Loucy (cell line): ENCODE measurements at regions not wholly inside any gene's neighbourhood (a gene's known extent, or its start where the extent isn't known, plus 50 kb on each side); places are given as distances from the start of the nearest gene placed in this dataset.

Source experiments
- H2AFZ ChIP-seq: fragments of 200-600 bp; sonication (generic); 2 replicates; pipeline ENCODE4 v1.6.0; 2016; ENCODE audit warnings: antibody characterized with exemption, mild to moderate bottlenecking, low read length, moderate library complexity
- H3F3A ChIP-seq: fragments of 200-600 bp; 2 replicates; pipeline ENCODE4 v1.6.0; 2016; ENCODE audit warnings: antibody characterized with exemption, low read depth, mild to moderate bottlenecking
- H3K27me3 ChIP-seq: fragments of 200-600 bp; sonication (generic); 2 replicates; pipeline ENCODE4 v1.6.1; 2014; ENCODE audit warnings: low read length, mild to moderate bottlenecking; ENCODE audit not compliant: insufficient read depth, poor library complexity, severe bottlenecking
- H3K36me3 ChIP-seq: fragments of 200-600 bp; sonication (generic); 2 replicates; pipeline ENCODE4 v1.6.1; 2016; ENCODE audit warnings: low read length; ENCODE audit not compliant: insufficient read depth
- H3K4me1 ChIP-seq: fragments of 200-600 bp; sonication (generic); 2 replicates; pipeline ENCODE4 v1.5.1; 2014; ENCODE audit warnings: low read length, mild to moderate bottlenecking; ENCODE audit not compliant: insufficient read depth, poor library complexity, severe bottlenecking
- H3K4me2 ChIP-seq: fragments of 200-600 bp; sonication (generic); 2 replicates; pipeline ENCODE4 v1.6.0; 2014; ENCODE audit warnings: antibody characterized with exemption, low read length, low read depth, mild to moderate bottlenecking; ENCODE audit not compliant: poor library complexity, severe bottlenecking
- H3K4me3 ChIP-seq: fragments of 200-600 bp; sonication (generic); 2 replicates; pipeline ENCODE4 v1.5.1; 2014; ENCODE audit warnings: low read length, mild to moderate bottlenecking, mixed read lengths; ENCODE audit not compliant: poor library complexity, severe bottlenecking
- H3K79me2 ChIP-seq: fragments of 200-600 bp; sonication (generic); 2 replicates; pipeline ENCODE4 v1.6.1; 2014; ENCODE audit warnings: low read length; ENCODE audit not compliant: insufficient read depth
- H3K9ac ChIP-seq: fragments of 200-600 bp; sonication (generic); 2 replicates; pipeline ENCODE4 v1.6.0; 2014; ENCODE audit warnings: mild to moderate bottlenecking, low read depth, low read length, moderate library complexity; ENCODE audit not compliant: poor library complexity, severe bottlenecking
- H3K9me2 ChIP-seq: fragments of 200-600 bp; sonication (generic); replicated peaks from 2 replicates; pipeline ENCODE4 v1.6.1; 2016; ENCODE audit warnings: low read depth, low read length, mixed read lengths
- H3K9me3 ChIP-seq: fragments of 200-600 bp; sonication (generic); 2 replicates; pipeline ENCODE4 v1.6.1; 2014; ENCODE audit warnings: mild to moderate bottlenecking, antibody characterized with exemption, low read length, low read depth; ENCODE audit not compliant: insufficient read depth
- H4K20me1 ChIP-seq: fragments of 200-600 bp; sonication (generic); 2 replicates; pipeline ENCODE4 v1.6.0; 2014; ENCODE audit warnings: antibody characterized with exemption, low read length, mild to moderate bottlenecking; ENCODE audit not compliant: insufficient read depth, poor library complexity, severe bottlenecking
- CTCF ChIP-seq: fragments of 200-600 bp; sonication (generic); conservative IDR thresholded peaks from 2 replicates; pipeline ENCODE4 v1.5.1; 2014; ENCODE audit warnings: mild to moderate bottlenecking, antibody characterized with exemption, low read length
- EZH2phosphoT487 ChIP-seq: fragments of 200-600 bp; IDR thresholded peaks from 2 replicates; pipeline ENCODE4 v1.6.1; 2018; ENCODE audit warnings: antibody characterized with exemption, mild to moderate bottlenecking, moderate library complexity, borderline replicate concordance

DNA sequence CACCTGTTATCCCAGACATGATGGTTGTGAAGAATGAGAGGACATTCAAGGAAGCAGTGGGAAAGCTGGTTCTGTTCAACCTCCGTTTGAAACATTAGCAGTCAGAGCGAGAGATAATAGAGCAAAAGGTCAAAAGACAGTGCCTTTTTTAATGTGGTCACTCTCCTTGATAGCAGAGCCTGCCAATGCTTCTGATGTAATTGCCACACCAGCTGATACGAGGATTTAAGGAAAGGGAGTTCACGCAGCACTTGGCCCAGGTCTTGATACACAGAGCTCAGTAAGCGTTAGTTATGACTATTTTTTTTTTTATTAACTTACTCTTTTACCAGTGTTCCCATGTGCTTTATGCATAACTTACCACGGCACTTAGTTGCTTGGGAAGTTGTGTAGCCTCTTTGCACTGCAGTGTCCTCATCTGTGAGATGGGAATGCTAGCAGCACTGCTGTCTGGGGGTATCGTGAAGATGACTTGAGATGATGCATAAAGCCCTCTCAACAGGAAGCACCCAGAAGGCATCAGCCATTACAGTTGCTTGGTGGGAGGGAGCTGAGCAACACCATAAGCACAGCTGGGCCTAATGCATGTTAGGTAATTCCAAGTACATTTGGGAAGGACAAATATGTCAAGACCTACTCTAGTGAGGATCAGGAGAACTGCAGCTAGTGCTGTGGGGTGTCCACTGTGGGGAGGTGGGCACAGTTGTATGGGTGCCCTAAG lies 123.3 kb upstream of the RASGRP1 start:
- no peaks in the 10 kb centered on the region for H3K9me3 ChIP-seq
- H3F3A ChIP-seq = peaks cover 12% of the 10 kb centered on the region; the same call in 1 of the 2 replicates
- peak overlapping the region; percentile 13 for H3K9ac ChIP-seq
- H3K9me2 ChIP-seq = no peaks in the 10 kb centered on the region
- H2AFZ ChIP-seq = peak overlapping the region; percentile 3; the same call in 1 of the 2 replicates
- H3K79me2 ChIP-seq = no peaks in the 10 kb centered on the region
- H3K4me1 ChIP-seq = peaks cover 90% of the 10 kb centered on the region
- no peaks in the 10 kb centered on the region for H3K36me3 ChIP-seq
- H3K4me2 ChIP-seq = peak overlapping the region; percentile 58
- H3K4me3 ChIP-seq = peak overlapping the region; percentile 23
- H3K27me3 ChIP-seq = no peaks in the 10 kb centered on the region
- TF ChIP-seq EZH2phosphoT487 (no peak), CTCF (no peak)
- H4K20me1 ChIP-seq = no peaks in the 10 kb centered on the region

- Histone ChIP-seq H4K20me1 (no peaks in the 10 kb centered on the region), H3K27me3 (no peaks in the 10 kb centered on the region), H3K4me2 (peak overlapping the region; percentile 58), H3K36me3 (no peaks in the 10 kb centered on the region), H3K79me2 (no peaks in the 10 kb centered on the region), H3K9me3 (no peaks in the 10 kb centered on the region), H3K4me1 (peaks cover 83% of the 10 kb centered on the region), H3K9ac (peak overlapping the region; percentile 13), H3F3A (peaks cover 12% of the 10 kb centered on the region; the same call in 1 of the 2 replicates), H3K4me3 (peak overlapping the region; percentile 23), H2AFZ (no peak overlapping the region), H3K9me2 (no peaks in the 10 kb centered on the region)
- TF ChIP-seq CTCF = no peak
- no peak for TF ChIP-seq EZH2phosphoT487
Measured at GRCh38 chr15:38688761-38689160, 124.1 kb upstream of the RASGRP1 start.

- Histone ChIP-seq H3K9me2 (no peaks in the 10 kb centered on the region), H3K4me2 (peak overlapping the region; percentile 58), H3K4me3 (no peak overlapping the region), H3K27me3 (no peaks in the 10 kb centered on the region), H3K9me3 (no peaks in the 10 kb centered on the region), H3K4me1 (peaks cover 83% of the 10 kb centered on the region), H3F3A (peaks cover 12% of the 10 kb centered on the region; the same call in 1 of the 2 replicates), H3K9ac (peak overlapping the region; percentile 0), H4K20me1 (no peaks in the 10 kb centered on the region), H3K79me2 (no peaks in the 10 kb centered on the region), H2AFZ (no peak overlapping the region; the same call in 1 of the 2 replicates), H3K36me3 (no peaks in the 10 kb centered on the region)
- TF ChIP-seq EZH2phosphoT487 (no peak), CTCF (no peak)
Measured at GRCh38 chr15:38689522-38689921, 124.9 kb upstream of the RASGRP1 start.
